Stimulated activated effector memory CD8-positive, alpha-beta T cell treated with anti-CD3 and anti-CD28 coated beads, Interleukin-12 subunit alpha, Interleukin-12 subunit beta, amount 100 ng/mL, for 72 hours (primary cell): ENCODE measurements at regions not wholly inside any gene's neighbourhood (a gene's known extent, or its start where the extent isn't known, plus 50 kb on each side); places are given as distances from the start of the nearest gene placed in this dataset.

Source experiments
- ATAC-seq: fragments of 150-1000 bp; cut with Tn5 transposase; 2 replicates; pipeline ENCODE4 v1.10.0; 2021
- DNase-seq, 2 donors: peaks; one replicate each; pipeline ENCODE4 v3.0.0; 2021 to 2022; ENCODE audit warnings: low spot score in 2 of 2
- H3K27ac Mint-ChIP-seq: one replicate; pipeline ENCODE4 v1.8.0; 2022; ENCODE audit warnings: mild to moderate bottlenecking, mixed read lengths
- H3K36me3 Mint-ChIP-seq: one replicate; pipeline ENCODE4 v1.8.0; 2022; ENCODE audit warnings: mild to moderate bottlenecking, mixed read lengths
- H3K4me1 Mint-ChIP-seq: one replicate; pipeline ENCODE4 v1.8.0; 2022; ENCODE audit warnings: mixed read lengths
- H3K4me3 Mint-ChIP-seq: one replicate; pipeline ENCODE4 v1.8.0; 2022; ENCODE audit warnings: mild to moderate bottlenecking, mixed read lengths
- H3K9me3 Mint-ChIP-seq: one replicate; pipeline ENCODE4 v1.8.0; 2022; ENCODE audit warnings: mixed read lengths

GRCh38 chr1:214957330-214958137, 125.0 kb upstream of the KCNK2 start:
- DNase-seq (no peak), ATAC-seq (no peak)
- peaks cover 12% of the 10 kb centered on the region for H3K9me3 Mint-ChIP-seq
- H3K36me3 Mint-ChIP-seq, result no peaks in the 10 kb centered on the region
- no peak overlapping the region for H3K27ac Mint-ChIP-seq
- no peaks in the 10 kb centered on the region for H3K4me1 Mint-ChIP-seq
- H3K4me3 Mint-ChIP-seq, result no peak overlapping the region

- Mint-ChIP-seq H3K4me3 (no peak overlapping the region), H3K4me1 (no peaks in the 10 kb centered on the region), H3K9me3 (peaks cover 8% of the 10 kb centered on the region), H3K36me3 (no peaks in the 10 kb centered on the region), H3K27ac (no peak overlapping the region)
- ATAC-seq (no peak), DNase-seq (no peak)
Observed at GRCh38 chr1:214958486-214958885, 124.1 kb upstream of the KCNK2 start.

GRCh38 chr1:214966346-214966745, 116.2 kb upstream of the KCNK2 start:
- Mint-ChIP-seq H3K36me3 (no peaks in the 10 kb centered on the region), H3K27ac (no peak overlapping the region), H3K9me3 (peaks cover 2% of the 10 kb centered on the region), H3K4me1 (no peaks in the 10 kb centered on the region), H3K4me3 (no peak overlapping the region)
- ATAC-seq (no peak), DNase-seq (no peak)

GRCh38 chr1:214967865-214968575, 114.5 kb upstream of the KCNK2 start:
- no peaks in the 10 kb centered on the region for H3K4me1 Mint-ChIP-seq
- ATAC-seq (no peak), DNase-seq (no peak)
- H3K36me3 Mint-ChIP-seq, result no peaks in the 10 kb centered on the region
- H3K4me3 Mint-ChIP-seq, result no peak overlapping the region
- no peak overlapping the region for H3K27ac Mint-ChIP-seq
- H3K9me3 Mint-ChIP-seq, result peaks cover 4% of the 10 kb centered on the region

GRCh38 chr1:214970016-214970415, 112.5 kb upstream of the KCNK2 start:
- Mint-ChIP-seq H3K4me3 (no peak overlapping the region), H3K9me3 (peaks cover 8% of the 10 kb centered on the region), H3K4me1 (no peaks in the 10 kb centered on the region), H3K36me3 (no peaks in the 10 kb centered on the region), H3K27ac (no peak overlapping the region)
- DNase-seq (no peak), ATAC-seq (no peak)

- H3K27ac Mint-ChIP-seq, result no peak overlapping the region
- no peaks in the 10 kb centered on the region for H3K4me1 Mint-ChIP-seq
- peaks cover 8% of the 10 kb centered on the region for H3K9me3 Mint-ChIP-seq
- H3K36me3 Mint-ChIP-seq, result no peaks in the 10 kb centered on the region
- DNase-seq (no peak), ATAC-seq (no peak)
- H3K4me3 Mint-ChIP-seq, result no peak overlapping the region
Observed at GRCh38 chr1:214971071-214971470, 111.5 kb upstream of the KCNK2 start.

GRCh38 chr1:214974002-214974401, 108.5 kb upstream of the KCNK2 start:
- Mint-ChIP-seq H3K4me1 (no peaks in the 10 kb centered on the region), H3K9me3 (peaks cover 9% of the 10 kb centered on the region), H3K36me3 (no peaks in the 10 kb centered on the region), H3K27ac (no peak overlapping the region), H3K4me3 (no peak overlapping the region)
- no peak for DNase-seq
- no peak for ATAC-seq

GRCh38 chr1:214976665-214977064, 105.9 kb upstream of the KCNK2 start:
- Mint-ChIP-seq H3K4me1 (no peaks in the 10 kb centered on the region), H3K27ac (no peak overlapping the region), H3K9me3 (peaks cover 13% of the 10 kb centered on the region), H3K36me3 (no peaks in the 10 kb centered on the region), H3K4me3 (no peak overlapping the region)
- DNase-seq (no peak), ATAC-seq (no peak)

GRCh38 chr1:214977110-214977509, 105.4 kb upstream of the KCNK2 start:
- no peak overlapping the region for H3K4me3 Mint-ChIP-seq
- ATAC-seq (no peak), DNase-seq (no peak)
- H3K27ac Mint-ChIP-seq, result no peak overlapping the region
- H3K36me3 Mint-ChIP-seq, result no peaks in the 10 kb centered on the region
- peaks cover 16% of the 10 kb centered on the region for H3K9me3 Mint-ChIP-seq
- no peaks in the 10 kb centered on the region for H3K4me1 Mint-ChIP-seq

GRCh38 chr1:214977700-214978374, 104.7 kb upstream of the KCNK2 start:
- H3K27ac Mint-ChIP-seq, result no peak overlapping the region
- DNase-seq, result no peak
- no peaks in the 10 kb centered on the region for H3K36me3 Mint-ChIP-seq
- no peaks in the 10 kb centered on the region for H3K4me1 Mint-ChIP-seq
- H3K9me3 Mint-ChIP-seq, result peaks cover 16% of the 10 kb centered on the region
- H3K4me3 Mint-ChIP-seq, result no peak overlapping the region
- no peak for ATAC-seq

- Mint-ChIP-seq H3K36me3 (no peaks in the 10 kb centered on the region), H3K4me1 (no peaks in the 10 kb centered on the region), H3K4me3 (no peak overlapping the region), H3K27ac (no peak overlapping the region), H3K9me3 (peaks cover 15% of the 10 kb centered on the region)
- ATAC-seq (no peak), DNase-seq (no peak)
Observed at GRCh38 chr1:214979191-214979590, 103.3 kb upstream of the KCNK2 start.

- H3K4me3 Mint-ChIP-seq, result no peak overlapping the region
- H3K27ac Mint-ChIP-seq, result no peak overlapping the region
- H3K9me3 Mint-ChIP-seq, result peaks cover 16% of the 10 kb centered on the region
- H3K4me1 Mint-ChIP-seq, result no peaks in the 10 kb centered on the region
- DNase-seq (no peak), ATAC-seq (no peak)
- H3K36me3 Mint-ChIP-seq, result no peaks in the 10 kb centered on the region
Observed at GRCh38 chr1:214980921-214981320, 101.6 kb upstream of the KCNK2 start.

GRCh38 chr1:214983126-214983869, 99.2 kb upstream of the KCNK2 start:
- H3K9me3 Mint-ChIP-seq, result peaks cover 20% of the 10 kb centered on the region
- no peaks in the 10 kb centered on the region for H3K36me3 Mint-ChIP-seq
- no peak overlapping the region for H3K27ac Mint-ChIP-seq
- H3K4me3 Mint-ChIP-seq, result no peak overlapping the region
- no peak for ATAC-seq
- no peaks in the 10 kb centered on the region for H3K4me1 Mint-ChIP-seq
- DNase-seq, result no peak

GRCh38 chr1:214989341-214989740, 93.2 kb upstream of the KCNK2 start:
- Mint-ChIP-seq H3K4me3 (no peak overlapping the region), H3K9me3 (peaks cover 21% of the 10 kb centered on the region), H3K36me3 (no peaks in the 10 kb centered on the region), H3K4me1 (no peaks in the 10 kb centered on the region), H3K27ac (no peak overlapping the region)
- DNase-seq (no peak), ATAC-seq (no peak)

- no peak overlapping the region for H3K4me3 Mint-ChIP-seq
- no peak overlapping the region for H3K27ac Mint-ChIP-seq
- DNase-seq (no peak), ATAC-seq (no peak)
- no peaks in the 10 kb centered on the region for H3K36me3 Mint-ChIP-seq
- H3K4me1 Mint-ChIP-seq, result no peaks in the 10 kb centered on the region
- H3K9me3 Mint-ChIP-seq, result peaks cover 21% of the 10 kb centered on the region
Observed at GRCh38 chr1:214990619-214991018, 91.9 kb upstream of the KCNK2 start.
